ENCODE measurements at regions not wholly inside any gene's neighbourhood (a gene's known extent, or its start where the extent isn't known, plus 50 kb on each side); places are given as distances from the start of the nearest gene placed in this dataset.

DNA sequence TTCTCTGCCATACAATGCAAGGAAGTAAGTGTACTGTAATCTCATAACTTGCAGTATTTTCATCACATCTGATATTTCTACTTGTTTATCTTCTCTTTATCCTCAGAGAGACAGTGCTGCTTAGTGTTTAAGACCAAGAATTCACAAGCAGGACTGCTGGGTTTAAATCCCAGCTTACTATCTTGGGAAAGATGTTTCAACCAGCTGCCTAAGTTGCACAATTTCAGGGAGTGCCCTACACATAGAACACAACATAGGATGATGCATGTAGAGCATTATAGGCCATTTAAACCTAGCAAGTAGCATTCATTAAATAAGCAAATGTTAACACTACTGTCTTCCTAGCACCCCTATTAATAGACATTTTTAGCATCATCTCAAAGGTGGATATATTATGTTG lies 205.2 kb upstream of the CEP162 start:
- TF ChIP-seq CTCF (conservative IDR thresholded peaks at IDR 0.05; ENCODE audit: low read depth, low read length): no peak
- no peak for TF ChIP-seq EZH2 (IDR thresholded peaks at IDR 0.05; ENCODE audit: borderline replicate concordance, low read depth, low read length, poor library complexity, severe bottlenecking)

All from A673 (cell line).